OCI-LY3 (cell line): ENCODE measurements at regions not wholly inside any gene's neighbourhood (a gene's known extent, or its start where the extent isn't known, plus 50 kb on each side); places are given as distances from the start of the nearest gene placed in this dataset.
A peak's percentile ranks its signal among the peaks of the same experiment; 100 is the strongest.

Experiments
- H2AFZ ChIP-seq: fragments of 200-600, 300-600 bp; shearing (Covaris generic); 2 replicates; pipeline ENCODE4 v1.6.0; 2014; ENCODE audit warnings: antibody characterized with exemption, low read depth, low read length
- H3K27ac ChIP-seq: fragments of 200-600, 300-600 bp; sonication (generic); 2 replicates; pipeline ENCODE4 v1.5.1; 2014; ENCODE audit warnings: mild to moderate bottlenecking, low read length, moderate library complexity, mixed read lengths
- H3K27me3 ChIP-seq: fragments of 200-600, 300-600 bp; sonication (generic); 2 replicates; pipeline ENCODE4 v1.6.1; 2014; ENCODE audit warnings: low read depth, low read length, mixed read lengths
- H3K36me3 ChIP-seq: fragments of 200-600, 300-600 bp; sonication (generic); replicated peaks from 2 replicates; pipeline ENCODE3; 2014; ENCODE audit warnings: low read depth, low read length, mixed read lengths
- H3K4me1 ChIP-seq: fragments of 300-600, 200-600 bp; sonication (generic); 2 replicates; pipeline ENCODE4 v1.6.1; 2014; ENCODE audit warnings: low read length, mixed read lengths
- H3K4me2 ChIP-seq: fragments of 200-600, 300-600 bp; sonication (generic); 2 replicates; pipeline ENCODE4 v1.6.1; 2014; ENCODE audit warnings: low read length, mixed read lengths
- H3K4me3 ChIP-seq: fragments of 300-600, 200-600 bp; sonication (generic); 2 replicates; pipeline ENCODE4 v1.5.1; 2014; ENCODE audit warnings: antibody characterized with exemption, mild to moderate bottlenecking, low read length, moderate library complexity
- H3K79me2 ChIP-seq: fragments of 300-600, 200-600 bp; shearing (Covaris generic); 2 replicates; pipeline ENCODE4 v1.6.1; 2014; ENCODE audit warnings: mild to moderate bottlenecking, low read length, mixed read lengths
- H3K9ac ChIP-seq: fragments of 300-600, 200-600 bp; shearing (Covaris generic); 2 replicates; pipeline ENCODE4 v1.6.0; 2014; ENCODE audit warnings: mild to moderate bottlenecking, low read length, moderate library complexity
- H3K9me3 ChIP-seq: fragments of 200-600, 300-600 bp; shearing (Covaris generic); 2 replicates; pipeline ENCODE4 v1.6.1; 2014; ENCODE audit warnings: low read length, mixed read lengths; ENCODE audit not compliant: insufficient read depth
- H4K20me1 ChIP-seq: fragments of 200-600, 300-600 bp; sonication (generic); 2 replicates; pipeline ENCODE4 v1.6.1; 2016; ENCODE audit warnings: low read length, mixed read lengths; ENCODE audit not compliant: insufficient read depth
- CTCF ChIP-seq: fragments of 200-600, 300-600 bp; sonication (generic); IDR thresholded peaks from 2 replicates; pipeline ENCODE4 v1.5.1; 2014; ENCODE audit warnings: antibody characterized with exemption, low read length, low read depth
- EZH2phosphoT487 ChIP-seq: fragments of 200-600 bp; shearing (Covaris generic); IDR thresholded peaks from 2 replicates; pipeline ENCODE4 v1.6.1; 2018; ENCODE audit warnings: antibody characterized with exemption, mixed run types, low read depth

GRCh38 chr7:114104035-114104434, 185.2 kb upstream of the PPP1R3A start:
- H3K27ac ChIP-seq = no peak overlapping the region; the same call in 1 of the 2 replicates
- no peaks in the 10 kb centered on the region for H3K79me2 ChIP-seq
- H3K36me3 ChIP-seq = no peaks in the 10 kb centered on the region
- H3K9ac ChIP-seq = no peak overlapping the region
- no peak overlapping the region for H3K4me3 ChIP-seq
- no peaks in the 10 kb centered on the region for H4K20me1 ChIP-seq
- peak overlapping the region; percentile 37 for H3K4me2 ChIP-seq
- TF ChIP-seq CTCF = no peak
- no peak for TF ChIP-seq EZH2phosphoT487
- peaks cover 14% of the 10 kb centered on the region for H3K4me1 ChIP-seq
- H3K9me3 ChIP-seq = no peaks in the 10 kb centered on the region
- no peaks in the 10 kb centered on the region for H3K27me3 ChIP-seq
- no peak overlapping the region for H2AFZ ChIP-seq

- no peaks in the 10 kb centered on the region for H3K79me2 ChIP-seq
- no peak overlapping the region for H3K4me2 ChIP-seq
- no peaks in the 10 kb centered on the region for H3K9me3 ChIP-seq
- peaks cover 14% of the 10 kb centered on the region for H3K4me1 ChIP-seq
- no peak overlapping the region for H3K9ac ChIP-seq
- H4K20me1 ChIP-seq = no peaks in the 10 kb centered on the region
- H2AFZ ChIP-seq = no peak overlapping the region
- H3K4me3 ChIP-seq = no peak overlapping the region
- TF ChIP-seq EZH2phosphoT487 (no peak), CTCF (no peak)
- H3K27ac ChIP-seq = no peak overlapping the region
- no peaks in the 10 kb centered on the region for H3K27me3 ChIP-seq
- no peaks in the 10 kb centered on the region for H3K36me3 ChIP-seq
These were observed 184.2 kb upstream of the PPP1R3A start for GRCh38 chr7:114102996-114103395.

GRCh38 chr7:114102131-114102530, 183.3 kb upstream of the PPP1R3A start:
- H2AFZ ChIP-seq = no peak overlapping the region
- TF ChIP-seq CTCF (no peak), EZH2phosphoT487 (no peak)
- no peaks in the 10 kb centered on the region for H4K20me1 ChIP-seq
- no peak overlapping the region for H3K9ac ChIP-seq
- no peaks in the 10 kb centered on the region for H3K9me3 ChIP-seq
- H3K4me3 ChIP-seq = no peak overlapping the region
- no peaks in the 10 kb centered on the region for H3K36me3 ChIP-seq
- H3K27ac ChIP-seq = no peak overlapping the region
- H3K4me1 ChIP-seq = peaks cover 14% of the 10 kb centered on the region
- no peaks in the 10 kb centered on the region for H3K79me2 ChIP-seq
- no peak overlapping the region for H3K4me2 ChIP-seq
- no peaks in the 10 kb centered on the region for H3K27me3 ChIP-seq

- no peak for TF ChIP-seq CTCF
- no peak for TF ChIP-seq EZH2phosphoT487
- Histone ChIP-seq H3K27ac (no peak overlapping the region), H3K9me3 (no peaks in the 10 kb centered on the region), H3K27me3 (no peaks in the 10 kb centered on the region), H2AFZ (no peak overlapping the region), H3K79me2 (no peaks in the 10 kb centered on the region), H3K36me3 (no peaks in the 10 kb centered on the region), H3K4me1 (peaks cover 14% of the 10 kb centered on the region), H4K20me1 (no peaks in the 10 kb centered on the region), H3K4me3 (no peak overlapping the region), H3K4me2 (no peak overlapping the region), H3K9ac (no peak overlapping the region)
These were observed 182.0 kb upstream of the PPP1R3A start for GRCh38 chr7:114100810-114101209.
